GM19397 (cell line): ENCODE measurements at regions not wholly inside any gene's neighbourhood (a gene's known extent, or its start where the extent isn't known, plus 50 kb on each side); places are given as distances from the start of the nearest gene placed in this dataset.
"Not testable (repeated sequence)": the region's sequence is repeated elsewhere in the genome, so short reads cannot be mapped to it uniquely, and the experiment has no call there.

Source experiments
- ATAC-seq: cut with Tn5 transposase; IDR thresholded peaks from one replicate; pipeline ENCODE4 v1.9.1; 2021; ENCODE audit warnings: mild to moderate bottlenecking, moderate library complexity; ENCODE audit not compliant: unreplicated experiment

- no peak for ATAC-seq
These were observed 613.2 kb upstream of the KLF12 start for GRCh38 chr13:74747186-74747955.

DNA sequence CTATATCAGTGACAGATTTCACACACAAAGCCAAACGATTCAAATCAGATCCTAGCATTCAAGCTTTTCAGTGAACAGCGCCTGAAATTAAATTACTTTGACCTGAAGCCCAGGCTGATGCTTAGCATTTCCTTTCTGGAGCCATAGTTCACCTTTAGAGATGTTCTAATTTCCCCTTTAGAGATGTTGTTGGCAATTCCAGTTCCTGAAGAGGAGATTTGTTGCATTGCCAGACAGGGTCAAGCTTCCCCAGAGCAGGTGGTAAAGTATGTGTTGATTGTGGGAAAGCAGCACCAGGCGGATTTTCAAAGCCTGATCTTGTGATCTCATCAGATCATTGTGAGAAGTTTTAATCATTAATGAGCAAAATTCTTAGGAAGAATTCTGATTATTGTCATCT, 609.8 kb upstream of the KLF12 start:
- ATAC-seq, result no peak

DNA sequence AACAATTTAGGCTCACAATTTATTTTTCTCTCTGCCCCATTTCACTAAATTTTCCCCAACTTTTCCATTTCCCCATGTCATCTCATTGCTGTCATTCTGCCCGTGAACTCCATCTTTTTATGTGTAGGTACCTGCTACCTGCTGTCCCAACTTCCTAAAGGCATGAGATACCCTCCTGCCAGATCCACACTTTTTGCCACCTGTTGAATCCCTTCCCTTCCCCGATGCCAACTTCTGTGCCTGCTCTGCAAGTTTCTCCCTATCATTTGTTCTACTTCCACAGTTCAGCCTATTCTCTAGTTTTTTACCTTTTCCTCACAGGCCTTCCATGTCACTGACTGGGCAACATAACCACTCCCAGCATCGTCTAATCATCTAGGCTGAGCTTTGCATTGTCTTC, 607.5 kb upstream of the KLF12 start:
- no peak for ATAC-seq

DNA sequence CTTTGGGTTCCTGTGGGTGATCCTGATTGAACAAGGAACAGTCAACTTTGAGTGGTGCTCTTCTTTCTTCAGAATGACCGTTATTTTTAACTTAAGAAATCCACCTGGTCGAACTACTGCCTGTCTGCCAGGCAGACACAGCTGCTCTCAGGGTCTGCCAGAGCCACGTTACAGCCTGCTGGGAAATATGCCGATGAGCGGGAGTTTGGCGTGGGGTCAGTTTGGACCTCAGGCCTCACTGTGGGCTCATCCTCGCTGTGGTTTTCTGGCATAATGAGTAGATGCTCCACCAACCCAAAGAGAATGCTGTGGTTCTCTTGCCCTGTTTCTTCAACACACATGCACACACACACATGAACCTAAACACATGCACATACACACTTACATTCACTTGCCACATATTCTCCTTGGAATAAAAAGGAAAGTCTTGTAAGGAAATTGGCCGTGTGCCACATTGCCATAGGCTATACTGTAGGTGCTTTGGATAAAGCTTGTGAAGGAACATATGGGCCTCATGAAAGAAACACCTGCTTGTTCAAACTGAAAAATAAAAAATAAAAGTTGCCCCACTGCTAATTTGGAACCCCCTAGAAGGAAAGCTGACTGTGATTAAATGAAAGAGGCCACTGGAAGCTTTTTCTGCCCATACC, 598.7 kb upstream of the KLF12 start:
- no peak for ATAC-seq

GRCh38 chr13:74731731-74732130, 597.5 kb upstream of the KLF12 start:
- no peak for ATAC-seq

GRCh38 chr13:74730556-74731331, 596.5 kb upstream of the KLF12 start:
- no peak for ATAC-seq

GRCh38 chr13:74726206-74726605, 592.0 kb upstream of the KLF12 start:
- ATAC-seq, result no peak

- not testable (repeated sequence) for ATAC-seq
These were observed 584.1 kb upstream of the KLF12 start for GRCh38 chr13:74718232-74718842.

GRCh38 chr13:74715718-74716117, 581.5 kb upstream of the KLF12 start:
- no peak for ATAC-seq

- ATAC-seq, result no peak
These were observed 575.8 kb upstream of the KLF12 start for GRCh38 chr13:74710006-74710405.

DNA sequence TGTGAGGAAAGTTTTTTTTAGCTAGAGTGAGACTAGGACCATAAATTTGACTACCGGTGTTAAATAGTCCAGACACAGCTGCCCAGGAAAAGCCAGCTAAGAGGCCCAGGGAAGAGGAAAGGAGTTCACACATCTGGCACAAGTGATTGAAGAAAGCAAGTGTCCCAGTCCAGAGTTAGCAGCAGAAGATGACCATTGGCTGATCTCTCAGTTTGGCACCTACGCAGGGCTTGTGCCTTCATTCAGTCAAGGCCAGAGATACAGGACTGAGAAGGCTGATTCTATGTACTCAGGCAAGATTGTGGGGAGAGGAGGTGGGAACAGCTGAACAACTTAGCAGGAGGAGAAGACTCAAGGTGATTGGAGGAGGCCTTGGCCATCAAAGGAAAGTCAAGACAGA, 575.0 kb upstream of the KLF12 start:
- no peak for ATAC-seq

DNA sequence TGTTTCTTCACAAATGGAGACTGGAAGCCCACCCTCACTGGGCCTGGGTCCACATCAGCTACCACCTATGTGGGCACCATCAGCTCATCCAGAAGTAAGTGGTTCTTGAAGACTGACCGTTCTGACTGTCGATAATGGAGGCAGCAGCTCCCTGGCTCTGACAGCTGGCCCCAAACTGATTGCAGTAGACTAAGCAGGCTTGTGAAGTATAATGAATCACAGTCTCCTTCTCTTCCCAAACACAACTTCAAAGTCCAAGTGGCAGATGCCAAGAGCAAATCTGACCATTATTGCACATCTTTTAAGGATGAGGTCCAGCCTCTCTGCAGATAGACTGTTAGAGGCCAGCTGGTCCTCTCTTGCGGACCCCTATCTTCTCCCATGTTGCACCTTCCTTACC, 574.4 kb upstream of the KLF12 start:
- ATAC-seq, result no peak

- ATAC-seq, result no peak
These were observed 573.1 kb upstream of the KLF12 start for GRCh38 chr13:74707291-74707690.

DNA sequence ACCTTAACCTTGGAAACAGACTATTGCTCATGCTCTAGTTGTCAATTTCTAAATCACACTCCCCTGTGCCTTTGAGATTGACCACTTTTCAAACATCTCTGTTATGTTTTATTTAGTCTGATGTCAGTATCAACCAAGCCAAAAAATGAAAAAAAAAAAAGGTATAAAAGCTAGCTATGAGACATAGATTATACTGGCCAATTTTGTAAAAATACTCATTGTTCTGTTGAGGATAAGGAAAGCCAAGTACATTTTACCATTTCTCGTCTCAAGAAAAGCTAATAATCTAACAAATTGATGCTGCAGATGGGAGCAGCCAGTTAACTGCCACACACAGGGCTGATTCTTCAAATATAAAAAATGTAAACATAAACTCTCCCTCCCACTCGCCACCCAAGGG, 572.6 kb upstream of the KLF12 start:
- no peak for ATAC-seq

DNA sequence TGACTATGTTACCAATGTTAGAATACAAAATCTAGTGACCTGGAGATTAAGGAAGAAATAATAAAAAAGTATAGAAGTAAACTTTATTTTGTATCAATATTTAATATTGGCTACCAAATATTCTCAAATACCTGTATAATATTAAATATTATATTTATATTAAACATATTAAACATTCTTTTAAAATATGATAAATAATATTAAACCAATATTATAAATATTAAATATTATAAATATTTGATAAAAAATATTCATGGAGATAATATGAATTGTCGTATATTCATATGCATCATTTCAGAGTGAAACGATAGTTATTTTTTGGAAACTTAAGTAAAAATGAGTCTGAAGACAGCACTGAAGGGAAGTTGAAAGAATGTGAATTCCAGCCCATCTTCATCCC, 571.2 kb upstream of the KLF12 start:
- ATAC-seq, result no peak

DNA sequence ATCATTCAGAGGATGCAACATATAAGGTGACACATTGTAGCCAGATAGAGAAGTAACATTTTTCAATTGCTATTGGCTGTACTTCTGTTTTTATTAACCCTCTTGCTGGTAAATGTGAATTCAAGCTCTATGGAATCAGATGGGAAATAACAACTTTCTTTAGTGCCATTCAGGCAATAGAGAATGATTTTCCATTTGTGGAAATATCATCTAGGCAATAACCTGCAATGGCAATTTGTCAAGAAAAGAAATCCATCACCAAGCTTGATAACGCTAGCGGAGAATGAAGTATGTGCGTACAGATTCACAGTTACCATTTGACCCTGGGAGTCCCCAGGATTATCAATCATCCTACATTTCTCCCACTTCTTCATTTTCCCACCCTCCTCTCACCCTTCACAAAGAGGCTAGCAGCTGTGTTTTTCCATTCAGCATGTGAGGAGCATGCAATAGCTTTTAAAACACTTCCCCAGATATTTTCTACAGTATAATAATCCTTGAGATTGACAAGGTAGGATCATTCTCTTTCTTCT, 569.7 kb upstream of the KLF12 start:
- no peak for ATAC-seq

DNA sequence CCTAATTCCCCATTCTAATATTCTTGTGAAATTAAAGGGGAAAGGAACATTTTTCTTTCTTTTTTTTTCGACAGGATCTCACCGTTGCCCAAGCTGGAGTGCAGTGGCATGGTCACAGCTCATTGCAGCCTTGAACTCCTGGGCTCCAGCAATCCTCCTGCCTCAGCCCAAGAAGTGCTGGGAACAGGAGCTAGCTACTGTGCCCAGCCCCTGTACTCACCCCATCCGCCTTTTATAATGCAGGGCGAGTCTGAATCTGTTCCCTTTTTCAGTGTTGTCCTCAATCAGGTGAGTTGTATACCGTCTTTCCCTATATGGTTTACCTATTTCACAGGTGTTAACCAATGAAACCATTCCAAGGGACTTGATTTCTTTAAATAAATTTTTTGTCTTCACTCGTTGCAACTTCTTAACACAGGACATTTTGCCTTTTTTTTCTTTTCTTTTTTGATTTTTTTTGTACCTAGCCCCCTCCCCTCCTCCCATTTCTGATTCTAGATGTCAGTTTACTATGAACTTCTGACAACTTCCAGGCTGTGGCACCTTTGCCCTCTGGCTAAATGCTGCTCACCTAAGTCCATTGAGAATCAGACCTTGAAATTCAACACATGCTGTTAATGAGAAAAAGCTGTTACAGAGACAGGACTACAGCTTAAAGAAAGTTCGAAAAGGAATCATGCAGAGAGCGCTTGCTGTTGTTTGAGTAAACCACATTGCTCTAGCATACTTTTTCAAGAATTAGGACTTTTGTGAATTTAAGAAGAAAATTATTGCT, 562.1 kb upstream of the KLF12 start:
- no peak for ATAC-seq

DNA sequence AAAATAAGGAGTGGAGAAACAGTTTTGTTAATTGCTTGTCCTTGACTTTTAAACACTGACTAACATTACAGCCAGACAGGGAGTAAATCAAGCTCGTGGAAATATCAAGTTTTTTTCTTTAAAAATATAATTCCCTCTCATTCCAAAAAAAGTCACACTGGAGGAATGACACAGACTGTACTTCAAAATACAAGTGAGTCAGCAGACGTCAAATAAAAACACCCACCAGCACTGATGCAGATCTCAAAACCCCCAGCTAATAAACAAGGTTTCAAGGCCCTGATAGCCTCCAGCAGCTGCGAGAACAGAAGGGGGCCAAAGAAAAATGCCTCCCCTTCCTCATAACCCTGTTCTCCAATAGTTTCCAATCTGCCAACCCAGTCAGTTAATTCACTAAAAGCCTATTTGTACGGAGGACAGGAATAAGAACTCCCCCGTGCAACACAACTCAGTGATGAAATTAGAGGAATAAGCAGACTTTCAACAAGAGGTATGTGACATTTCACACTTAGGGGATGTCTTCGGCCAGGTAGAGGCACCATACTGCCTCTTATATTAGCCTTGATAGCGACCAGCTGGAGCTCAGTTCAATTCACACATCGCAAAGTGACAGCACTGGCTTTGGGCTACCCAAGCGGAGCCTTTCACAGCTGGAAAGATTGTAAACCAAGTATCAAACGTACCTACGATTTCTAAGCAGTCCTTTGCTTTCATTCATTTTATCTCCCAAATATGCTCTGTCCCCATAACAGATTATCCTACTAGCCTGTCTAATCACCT, 561.0 kb upstream of the KLF12 start:
- no peak for ATAC-seq

GRCh38 chr13:74687442-74688182, 553.4 kb upstream of the KLF12 start:
- no peak for ATAC-seq
